Skin epidermis (tissue), 12 donors: ENCODE measurements at regions not wholly inside any gene's neighbourhood (a gene's known extent, or its start where the extent isn't known, plus 50 kb on each side); places are given as distances from the start of the nearest gene placed in this dataset.
A peak's percentile ranks its signal among the peaks of the same experiment; 100 is the strongest.

Experiments
- H3K27ac ChIP-seq, 21 experiments: fragments of 200-600 bp; sonication (generic) in 11 of 21; one replicate each; pipeline ENCODE4 v1.5.0; 2020; ENCODE audit warnings: mild to moderate bottlenecking in 3 of 21, inconsistent platforms in 2 of 21, moderate library complexity in 2 of 21
- H3K4me3 ChIP-seq, 7 experiments: fragments of 200-600 bp; sonication (generic) in 2 of 7; one replicate each; pipeline ENCODE4 v1.5.0; 2020; ENCODE audit warnings: inconsistent platforms in 2 of 7, mild to moderate bottlenecking in 2 of 7, moderate library complexity in 1 of 7

DNA sequence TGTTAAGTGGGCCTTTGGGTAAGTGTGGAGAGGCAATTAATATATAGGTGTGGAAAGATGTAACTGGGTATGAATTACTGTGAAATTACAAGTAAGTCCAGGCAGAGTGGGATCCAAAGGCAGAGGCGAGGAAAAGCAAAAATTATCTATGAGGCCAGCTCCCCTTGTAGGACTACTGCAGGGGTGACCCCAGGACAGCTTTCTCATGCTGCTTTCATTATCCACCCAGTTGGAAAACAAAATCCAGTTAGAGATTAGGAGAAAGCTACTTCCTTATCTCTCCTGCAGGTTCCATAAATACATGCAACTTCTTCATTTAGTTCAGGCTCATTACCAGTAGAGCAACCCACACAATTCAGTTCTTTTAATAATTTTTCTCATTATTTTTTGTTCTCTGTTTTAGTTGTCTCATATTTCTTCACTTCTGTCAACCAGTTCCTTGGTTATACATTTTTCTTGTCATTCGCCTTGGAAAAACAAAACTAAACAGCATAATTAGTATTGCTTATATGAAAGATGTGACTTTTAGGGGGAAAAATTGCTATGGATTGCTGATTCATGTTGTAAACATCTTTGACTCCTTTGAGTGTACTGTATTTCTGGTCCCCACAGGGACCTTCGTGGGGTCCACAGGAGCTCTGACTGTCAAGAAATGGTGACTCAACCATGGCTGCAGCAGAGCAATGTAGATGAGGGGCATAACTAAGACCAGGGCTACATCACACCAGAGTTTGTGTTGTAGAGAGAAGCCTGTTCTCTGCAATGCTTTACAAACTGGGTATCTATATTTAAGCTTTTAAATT, 110.4 kb upstream of the PARD3B start:
- Histone ChIP-seq H3K4me3 (no peak overlapping the region), H3K27ac (no peak overlapping the region)

DNA sequence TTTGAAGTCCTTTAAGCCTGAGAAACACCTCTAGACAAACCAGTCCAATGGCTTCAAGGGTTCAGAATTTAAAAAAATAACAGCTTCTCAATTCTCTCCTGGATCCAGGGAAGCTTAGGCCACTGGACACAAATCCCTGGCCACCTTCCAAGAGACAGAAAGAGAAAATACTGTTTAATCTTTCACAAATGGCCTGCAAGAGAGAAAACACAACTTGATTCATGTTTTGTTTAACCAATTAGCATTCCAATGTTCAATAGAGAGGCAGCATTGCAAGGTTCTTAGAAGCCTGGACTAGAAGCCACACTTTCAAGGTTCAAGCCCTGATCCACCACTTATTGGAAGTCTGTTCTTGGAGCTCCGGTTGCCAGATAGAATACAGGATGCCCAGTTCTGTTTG, 109.0 kb upstream of the PARD3B start:
- Histone ChIP-seq H3K4me3 (no peak overlapping the region), H3K27ac (no peak overlapping the region)

DNA sequence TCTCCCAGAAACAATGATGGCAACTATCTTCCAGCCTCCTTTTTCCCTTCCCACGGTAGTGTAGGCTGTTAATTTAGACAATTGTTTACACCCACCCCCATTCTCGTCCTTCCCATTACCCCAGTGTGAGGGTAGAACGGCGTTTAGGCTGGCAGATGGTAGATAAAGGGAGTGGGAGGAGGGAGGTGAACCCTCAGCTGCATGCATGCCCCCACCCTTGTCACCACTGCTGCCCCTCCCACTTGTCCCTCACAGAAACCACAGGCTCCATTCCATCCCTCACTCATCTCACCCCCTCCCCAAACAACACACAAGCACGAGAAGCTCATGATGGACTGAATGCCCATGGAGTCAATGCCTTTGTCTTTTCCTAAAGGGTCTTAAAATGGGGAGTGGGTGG, 107.9 kb upstream of the PARD3B start:
- no peak overlapping the region for H3K27ac ChIP-seq
- H3K4me3 ChIP-seq = no peak overlapping the region

DNA sequence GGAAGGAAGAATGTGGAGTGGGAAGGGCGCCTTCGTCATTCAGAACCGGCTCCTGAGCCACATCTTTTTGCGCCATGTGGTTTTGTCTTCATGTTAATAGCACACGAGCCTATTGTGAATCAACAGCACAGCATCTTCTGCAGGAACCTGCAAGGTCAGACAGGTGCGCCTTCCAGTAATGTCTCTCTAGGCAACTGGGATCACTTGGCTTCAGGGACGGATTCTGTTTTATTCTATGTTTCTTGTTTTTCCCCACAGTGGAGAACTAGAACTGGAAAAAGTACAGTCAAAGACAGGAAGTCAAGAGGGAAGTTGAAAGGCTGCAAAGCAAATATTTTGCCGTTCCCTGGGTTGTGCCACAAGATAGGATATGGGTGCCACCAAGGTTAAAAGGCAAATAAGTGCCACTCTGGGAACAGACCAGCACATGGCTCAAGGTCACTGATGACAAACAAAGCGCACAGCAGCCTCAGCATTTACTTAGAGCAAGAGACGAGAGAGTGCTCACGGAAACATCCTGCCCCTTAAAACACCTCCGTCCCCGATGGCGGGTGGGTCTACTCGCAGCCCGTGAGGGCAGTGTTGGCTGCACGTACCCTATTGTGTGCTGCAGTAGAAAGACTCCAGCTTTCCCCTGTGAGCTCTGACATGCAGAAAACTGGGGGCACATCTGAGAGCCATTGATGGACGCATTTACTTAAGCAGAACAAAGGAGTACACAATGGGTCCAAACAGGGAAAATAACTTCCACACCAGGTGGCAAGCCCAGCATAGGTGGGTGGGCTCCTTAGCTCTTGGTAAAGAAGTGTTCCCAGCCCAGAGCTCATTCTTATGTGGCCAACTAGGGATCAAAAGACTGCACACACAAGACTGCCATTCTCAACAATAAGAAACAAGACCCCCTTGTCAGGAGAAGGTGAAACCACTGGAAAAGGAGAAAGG, 107.2 kb upstream of the PARD3B start:
- Histone ChIP-seq H3K27ac (no peak overlapping the region), H3K4me3 (no peak overlapping the region)

DNA sequence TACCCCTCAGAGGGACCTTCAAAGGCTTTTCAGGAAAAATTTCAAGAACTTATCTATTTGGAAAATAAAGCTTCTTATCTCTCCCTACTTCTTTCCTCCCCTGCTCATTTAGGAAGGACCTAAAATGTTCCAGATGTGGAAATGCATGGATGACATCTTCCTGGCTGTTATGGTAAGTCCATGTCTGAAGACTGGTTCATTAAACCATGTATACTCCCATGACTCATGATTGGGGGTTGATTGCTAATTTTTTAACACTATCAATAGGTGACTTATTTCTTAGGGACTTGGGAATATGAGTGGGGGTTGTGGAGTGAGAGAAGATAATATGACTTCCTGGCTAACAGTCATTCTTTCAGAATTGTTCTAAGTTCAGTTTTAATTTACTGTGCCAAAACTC, 104.0 kb upstream of the PARD3B start:
- no peak overlapping the region for H3K27ac ChIP-seq

DNA sequence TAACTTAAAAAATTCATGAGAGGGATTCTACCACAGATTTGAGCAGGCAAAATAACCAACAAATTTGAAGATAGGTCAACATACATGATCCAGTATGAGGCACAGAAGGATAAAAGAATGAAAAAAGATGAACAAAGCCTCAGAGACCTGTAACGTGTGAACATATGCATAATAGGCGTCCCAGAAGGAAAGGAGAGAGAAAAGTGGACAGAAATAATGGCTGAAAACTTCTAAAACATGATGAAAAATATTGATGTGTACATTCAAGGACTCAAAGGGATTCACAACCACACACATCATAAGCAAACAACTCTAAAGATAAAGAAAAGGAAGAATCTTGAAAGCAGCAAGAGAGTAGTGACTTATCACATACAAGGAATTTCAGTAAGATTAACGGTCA, 100.1 kb upstream of the PARD3B start:
- Histone ChIP-seq H3K4me3 (no peak overlapping the region), H3K27ac (no peak overlapping the region)

More for the DNA sequence above, 104.0 kb upstream of the PARD3B start:
- H3K4me3 ChIP-seq = no peak overlapping the region

DNA sequence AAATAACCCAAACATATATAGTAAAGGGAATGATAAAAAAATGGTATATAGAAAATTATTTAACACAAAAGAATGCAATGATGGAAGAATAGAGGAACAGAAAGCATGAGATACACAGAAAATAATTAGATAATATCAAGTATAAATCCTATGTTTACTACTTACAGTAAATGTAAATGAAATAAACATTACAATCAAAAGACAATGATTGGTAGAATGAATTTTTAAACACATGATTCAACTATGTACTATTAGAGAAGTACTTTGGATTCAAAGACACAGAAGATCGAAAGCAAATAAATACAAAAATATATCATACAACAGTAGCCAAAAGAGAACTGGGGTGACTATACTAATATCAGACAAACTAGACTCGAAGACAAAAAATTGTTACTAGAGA, 97.6 kb upstream of the PARD3B start:
- Histone ChIP-seq H3K27ac (no peak overlapping the region), H3K4me3 (no peak overlapping the region)

DNA sequence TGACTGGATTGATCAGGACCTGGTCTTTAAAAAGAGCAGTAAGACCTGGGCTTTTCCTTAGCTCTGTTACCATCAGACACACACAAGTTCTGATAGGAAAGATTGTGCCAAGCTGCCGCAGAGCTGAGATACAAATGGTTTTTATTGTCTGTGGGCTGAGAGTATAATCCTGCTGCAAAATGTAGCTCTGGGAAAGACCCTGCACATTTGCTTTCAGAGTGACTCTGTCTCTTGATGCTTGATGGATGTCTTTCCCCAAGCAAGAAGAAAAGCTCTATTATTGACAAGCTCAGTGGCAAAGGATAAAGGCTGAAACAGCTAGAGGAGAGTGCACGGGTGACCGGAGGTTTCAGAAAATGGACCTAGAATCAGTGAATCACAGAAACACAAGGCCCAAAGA, 95.3 kb upstream of the PARD3B start:
- Histone ChIP-seq H3K4me3 (no peak overlapping the region), H3K27ac (no peak overlapping the region)

DNA sequence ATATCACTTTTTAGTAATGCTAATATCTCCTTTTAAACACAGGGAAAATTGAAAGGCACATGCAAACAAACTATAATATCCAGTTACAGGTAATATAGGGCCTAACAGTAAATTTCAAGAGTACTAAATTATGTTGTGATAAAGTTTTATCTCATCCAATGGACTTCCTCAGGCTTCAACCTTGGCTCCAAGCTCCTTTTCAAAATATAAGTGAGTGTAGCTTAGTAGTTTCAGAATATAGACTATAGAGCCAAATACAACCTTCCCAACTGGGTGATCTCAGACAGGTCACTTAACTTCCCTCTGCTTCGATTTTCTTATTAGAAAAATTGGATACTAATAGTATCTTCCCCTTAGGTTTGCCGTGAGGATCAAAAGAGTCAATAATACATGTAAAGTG, 93.5 kb upstream of the PARD3B start:
- Histone ChIP-seq H3K4me3 (no peak overlapping the region), H3K27ac (peak overlapping the region in 10 of 21 experiments; percentile 5 to 80 (median 29))

DNA sequence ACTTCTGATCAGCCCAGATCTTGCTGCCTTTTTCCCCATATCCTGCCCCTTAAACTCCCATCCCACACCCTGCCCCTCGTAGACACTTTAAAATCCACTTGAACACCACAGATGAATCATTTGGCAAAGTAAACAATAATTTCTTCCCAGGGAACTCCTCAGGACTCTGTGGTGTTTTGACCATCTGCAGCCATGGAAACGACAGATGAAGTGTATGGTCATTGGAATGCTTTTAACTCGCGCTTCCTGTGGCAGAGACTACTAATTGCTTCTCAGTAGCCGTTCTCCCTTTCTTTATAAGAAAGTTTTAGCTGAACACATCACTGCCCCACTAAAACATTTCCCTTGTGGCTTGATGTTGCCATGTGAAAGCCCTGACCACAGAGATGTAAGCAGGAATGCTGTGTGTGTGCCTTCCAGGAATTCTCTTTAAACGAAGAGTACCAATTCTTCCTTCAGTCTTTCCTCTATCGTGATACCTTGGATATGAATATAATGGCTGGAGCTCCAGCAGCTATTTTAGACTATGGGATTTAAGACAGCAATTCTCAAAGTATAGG, 92.7 kb upstream of the PARD3B start:
- no peak overlapping the region for H3K4me3 ChIP-seq
- peak overlapping the region in 12 of 21 experiments; percentile 5 to 80 (median 28) for H3K27ac ChIP-seq

DNA sequence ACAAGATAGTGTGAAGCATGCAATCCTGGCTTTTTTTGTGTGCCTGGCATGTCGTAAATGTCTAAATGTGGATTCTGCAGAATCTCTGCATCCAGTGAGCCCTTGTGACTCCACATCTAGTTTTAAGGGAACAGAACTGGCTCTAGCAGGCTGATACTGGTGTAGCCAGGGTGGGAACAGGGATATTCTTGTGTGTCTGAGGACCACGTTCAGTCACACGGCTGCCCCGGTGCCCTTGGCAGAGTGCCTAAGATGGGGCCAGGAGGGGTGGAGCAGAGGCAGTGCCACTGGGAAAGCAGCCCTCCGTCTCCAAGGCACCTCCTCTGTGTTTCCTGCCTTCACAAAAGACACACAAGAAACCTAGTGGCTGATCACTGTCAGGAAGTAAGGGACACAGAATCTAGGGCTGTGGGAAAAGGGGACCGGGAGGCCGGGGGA, 91.5 kb upstream of the PARD3B start:
- peak overlapping the region in 9 of 21 experiments; percentile 8 to 78 (median 38) for H3K27ac ChIP-seq
- H3K4me3 ChIP-seq = no peak overlapping the region

DNA sequence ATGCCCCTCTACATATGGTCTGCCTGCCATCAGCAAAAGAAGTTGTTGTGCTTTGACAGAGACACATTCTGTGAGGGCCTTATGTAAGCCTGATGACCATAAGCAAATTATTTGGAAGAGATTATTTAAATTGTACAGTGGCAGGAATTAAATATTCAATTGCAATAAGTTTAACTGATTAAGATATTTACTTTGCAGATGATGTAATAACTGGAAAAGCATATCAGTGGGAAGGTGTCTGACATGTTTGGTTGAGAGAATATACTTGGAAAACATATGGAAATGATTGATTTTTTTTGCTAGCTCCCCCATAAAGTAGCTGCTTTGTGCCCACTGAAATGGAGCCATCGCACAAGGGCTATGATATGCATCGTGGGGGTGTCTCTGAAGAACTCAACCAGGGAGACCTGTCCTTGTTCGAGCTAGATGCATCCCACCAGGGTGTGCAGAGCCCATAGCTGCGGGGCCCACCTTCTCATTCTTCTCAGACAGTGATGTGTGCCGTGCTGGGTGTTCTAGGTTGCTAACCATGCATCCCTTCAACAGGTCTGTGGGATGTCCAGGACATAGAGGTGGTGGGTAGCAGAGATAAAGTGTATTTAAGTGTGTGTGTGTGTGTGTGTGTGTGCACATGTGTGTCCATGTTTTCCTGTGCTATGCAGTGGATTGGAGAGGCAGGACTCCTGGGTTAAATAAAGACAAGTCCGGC, 90.4 kb upstream of the PARD3B start:
- no peak overlapping the region for H3K4me3 ChIP-seq
- peak overlapping the region in 3 of 21 experiments; percentile 27 to 78 (median 75) for H3K27ac ChIP-seq

DNA sequence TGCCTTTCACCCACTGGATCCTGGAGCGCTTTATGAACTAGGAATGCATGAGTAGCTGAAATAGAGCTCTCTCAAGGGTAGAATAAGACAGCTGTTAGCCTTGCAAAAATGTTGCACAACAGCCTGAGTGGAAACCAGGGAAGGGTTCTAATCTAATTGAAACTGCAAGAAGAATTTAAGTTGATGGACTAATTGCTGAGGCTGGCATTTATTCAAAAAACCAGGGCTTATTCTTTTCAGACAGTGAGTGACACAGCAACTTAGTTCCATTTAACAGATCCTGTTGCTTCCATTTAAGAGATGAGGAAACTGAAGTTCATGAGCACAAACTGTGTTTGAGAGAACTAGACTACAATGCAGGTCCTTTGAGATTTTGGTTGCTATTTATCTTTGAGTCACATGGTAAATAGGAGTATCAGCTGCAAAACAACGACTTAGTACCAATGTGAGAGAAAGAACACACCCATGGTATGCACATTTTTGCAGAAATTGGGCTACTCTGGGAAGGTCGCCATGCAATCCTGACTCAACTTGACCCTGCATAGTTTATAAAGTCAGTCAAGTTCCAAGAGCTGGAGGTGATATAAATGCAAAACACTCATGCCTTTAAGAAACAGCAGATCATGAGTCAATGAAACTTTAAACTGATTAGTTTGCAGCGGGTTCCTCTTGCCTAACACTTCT, 76.4 kb upstream of the PARD3B start:
- Histone ChIP-seq H3K4me3 (no peak overlapping the region), H3K27ac (peak overlapping the region in 2 of 21 experiments; percentile 3 to 36)

DNA sequence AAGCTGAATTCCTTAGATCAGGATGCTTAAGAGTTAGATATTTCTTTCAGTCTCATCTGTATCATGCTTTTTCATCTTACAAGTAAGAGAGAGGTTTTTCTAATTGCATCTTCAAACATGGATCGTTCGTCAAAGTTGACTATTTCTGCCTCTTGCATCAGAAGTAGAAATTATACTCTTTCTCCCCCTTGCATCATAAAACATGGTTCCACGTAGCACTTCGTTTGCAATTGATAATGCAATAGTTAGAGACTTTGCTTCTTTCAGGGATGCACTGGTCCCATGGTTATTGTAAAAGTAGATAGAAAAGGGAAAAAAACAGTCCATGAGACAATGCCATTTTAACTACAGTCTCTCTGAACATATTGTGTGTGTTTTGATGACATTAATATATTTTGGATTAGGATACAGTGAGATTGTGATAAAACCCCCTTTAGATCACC, 75.1 kb upstream of the PARD3B start:
- no peak overlapping the region for H3K27ac ChIP-seq
- H3K4me3 ChIP-seq = no peak overlapping the region

DNA sequence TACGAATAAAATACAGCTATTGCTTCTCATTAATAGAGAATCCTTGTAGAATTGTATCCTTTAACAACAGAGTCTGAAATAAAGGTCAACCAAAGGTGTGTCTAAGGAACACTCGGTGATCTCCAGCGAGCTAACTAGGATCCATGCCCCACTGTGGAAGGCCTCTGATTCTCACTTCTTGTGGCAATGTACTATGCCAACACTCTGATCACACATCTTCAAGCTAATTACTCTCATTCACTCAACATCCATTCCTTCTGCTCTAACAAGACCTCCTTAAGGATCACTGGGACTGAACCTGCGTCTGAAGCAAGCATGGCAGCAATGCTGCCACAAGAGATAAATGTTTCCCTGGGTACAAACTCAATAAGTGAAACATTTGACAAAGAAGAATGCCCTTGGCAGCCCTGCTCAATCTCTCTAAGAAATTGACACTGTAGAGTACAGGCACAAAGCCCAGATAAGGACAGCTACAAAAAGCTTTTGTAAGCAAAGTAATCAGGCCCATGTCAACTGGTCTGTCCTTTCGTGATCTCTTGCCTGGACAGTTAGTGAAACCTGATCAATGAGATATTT, 74.6 kb upstream of the PARD3B start:
- Histone ChIP-seq H3K4me3 (no peak overlapping the region), H3K27ac (no peak overlapping the region)

DNA sequence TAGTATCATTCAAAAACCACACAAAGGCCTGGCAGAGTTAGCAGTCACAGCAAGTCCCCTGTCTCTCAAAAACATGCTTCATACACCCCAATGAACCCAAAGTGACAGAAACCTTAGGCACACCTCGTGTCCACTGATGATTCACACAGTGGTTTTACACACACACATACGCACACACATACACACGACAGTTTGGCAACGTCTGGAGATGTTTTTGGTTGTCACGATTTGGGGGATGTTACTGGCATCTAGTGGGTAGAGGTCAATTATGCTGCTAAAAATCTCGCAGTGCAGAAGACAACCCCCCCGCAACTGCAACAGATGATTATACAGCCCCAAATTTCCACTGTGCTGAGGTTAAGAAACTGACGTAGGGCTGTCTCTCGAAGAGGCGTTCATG, 72.9 kb upstream of the PARD3B start:
- H3K4me3 ChIP-seq = no peak overlapping the region

DNA sequence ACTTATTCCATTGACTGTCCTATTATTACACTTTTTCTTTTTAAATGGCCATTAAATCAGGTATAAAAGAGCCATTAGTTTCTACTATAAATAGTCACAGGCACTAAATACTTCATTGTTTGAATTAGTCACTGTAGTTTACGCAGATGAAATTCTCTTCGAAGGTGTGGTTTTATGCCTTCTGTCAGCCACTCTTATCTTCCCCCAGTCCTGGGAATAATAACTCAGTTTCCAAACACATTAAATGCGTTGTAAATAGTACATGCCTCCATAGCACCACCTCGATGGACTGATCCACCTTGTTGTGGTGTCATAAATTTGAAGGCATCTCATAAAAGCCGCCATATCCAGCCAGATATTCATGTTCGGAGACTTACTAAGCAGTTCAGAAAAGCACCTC, 72.1 kb upstream of the PARD3B start:
- H3K4me3 ChIP-seq = no peak overlapping the region

More for the DNA sequence above, 72.9 kb upstream of the PARD3B start:
- no peak overlapping the region for H3K27ac ChIP-seq

DNA sequence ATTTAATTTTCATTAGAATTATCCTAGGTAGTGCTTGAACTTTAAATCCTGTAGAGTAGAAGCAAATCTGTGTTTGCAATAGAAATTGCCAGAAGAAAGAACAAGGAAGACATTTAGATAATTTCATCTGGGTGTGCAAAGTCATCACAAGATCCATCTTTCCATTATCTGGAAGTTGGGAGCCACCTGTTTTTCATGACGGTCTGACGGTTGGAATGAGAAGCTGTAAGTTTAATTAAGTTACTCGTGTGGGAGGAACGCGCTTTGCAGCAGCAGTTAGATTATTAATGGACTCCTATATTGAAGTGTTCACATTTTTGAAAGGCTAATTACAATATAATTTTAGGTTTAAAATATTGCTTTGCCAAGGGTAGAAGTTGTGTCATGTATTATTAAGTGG, 69.9 kb upstream of the PARD3B start:
- Histone ChIP-seq H3K4me3 (no peak overlapping the region), H3K27ac (no peak overlapping the region)

More for the DNA sequence above, 72.1 kb upstream of the PARD3B start:
- H3K27ac ChIP-seq = no peak overlapping the region
